ENCODE measurements at regions not wholly inside any gene's neighbourhood (a gene's known extent, or its start where the extent isn't known, plus 50 kb on each side); places are given as distances from the start of the nearest gene placed in this dataset.

DNA sequence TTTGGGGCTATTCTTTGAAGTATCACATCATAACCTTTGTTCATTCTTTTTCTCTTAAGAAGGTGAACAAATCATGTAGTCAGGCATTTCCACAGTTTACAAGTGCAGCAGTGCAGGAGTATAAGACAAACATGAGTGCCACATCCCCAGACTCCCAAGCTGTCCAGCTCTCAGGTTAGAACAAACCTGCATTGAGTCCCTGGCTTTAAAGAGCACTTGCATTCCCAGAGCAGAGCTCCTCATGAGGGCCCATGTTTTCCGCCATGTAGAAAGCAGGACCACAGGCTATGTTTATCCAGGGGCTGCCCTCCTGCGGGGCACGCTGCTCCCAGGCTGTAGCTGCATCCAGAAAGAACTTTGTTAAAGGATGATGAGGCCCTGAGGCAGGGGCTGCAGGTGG is 267.7 kb downstream of the TLE3 start:
- TF ChIP-seq CTCF (IDR thresholded peaks at IDR 0.05; ENCODE audit: low read depth, low read length, poor library complexity, severe bottlenecking) = no peak
- TF ChIP-seq EZH2phosphoT487 (IDR thresholded peaks at IDR 0.05; ENCODE audit: borderline replicate concordance, low read length) = no peak

Measured in DOHH2 (cell line).